ENCODE measurements at regions not wholly inside any gene's neighbourhood (a gene's known extent, or its start where the extent isn't known, plus 50 kb on each side); places are given as distances from the start of the nearest gene placed in this dataset.

DNA sequence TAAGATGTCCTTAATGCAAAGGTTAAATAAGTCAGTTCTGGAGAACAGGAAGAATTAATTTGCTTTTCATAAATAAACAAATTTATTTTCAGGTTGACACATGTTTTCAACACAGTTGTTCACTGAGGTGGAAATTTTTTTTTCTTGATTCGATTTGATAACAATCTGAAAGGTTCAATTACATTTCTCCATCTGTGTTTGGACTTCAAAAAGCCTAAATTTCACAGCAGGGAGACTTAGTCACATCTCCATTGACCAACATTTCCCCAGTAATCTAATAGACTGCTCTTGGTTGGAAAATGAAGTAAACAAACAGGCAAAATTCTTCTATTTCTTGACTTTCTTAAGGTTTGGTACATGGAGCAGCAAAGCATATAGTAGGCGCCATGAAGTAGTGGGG is 134.9 kb upstream of the CPNE8 start:
- ChIA-PET CTCF (no interaction called here), POLR2A (no interaction called here)
- H3K9me3 ChIP-seq (ENCODE audit: control insufficient read depth, insufficient read depth, low read length), result peaks cover 10% of the 10 kb centered on the region
- H3K27ac ChIP-seq (ENCODE audit: low read depth, low read length), result no peak overlapping the region
- DNase-seq (ENCODE audit: low read depth, low spot score), result no peak
- H3K27me3 ChIP-seq (ENCODE audit: control insufficient read depth, insufficient read depth, low read length), result no peaks in the 10 kb centered on the region
- TF ChIP-seq, protein P1, sequence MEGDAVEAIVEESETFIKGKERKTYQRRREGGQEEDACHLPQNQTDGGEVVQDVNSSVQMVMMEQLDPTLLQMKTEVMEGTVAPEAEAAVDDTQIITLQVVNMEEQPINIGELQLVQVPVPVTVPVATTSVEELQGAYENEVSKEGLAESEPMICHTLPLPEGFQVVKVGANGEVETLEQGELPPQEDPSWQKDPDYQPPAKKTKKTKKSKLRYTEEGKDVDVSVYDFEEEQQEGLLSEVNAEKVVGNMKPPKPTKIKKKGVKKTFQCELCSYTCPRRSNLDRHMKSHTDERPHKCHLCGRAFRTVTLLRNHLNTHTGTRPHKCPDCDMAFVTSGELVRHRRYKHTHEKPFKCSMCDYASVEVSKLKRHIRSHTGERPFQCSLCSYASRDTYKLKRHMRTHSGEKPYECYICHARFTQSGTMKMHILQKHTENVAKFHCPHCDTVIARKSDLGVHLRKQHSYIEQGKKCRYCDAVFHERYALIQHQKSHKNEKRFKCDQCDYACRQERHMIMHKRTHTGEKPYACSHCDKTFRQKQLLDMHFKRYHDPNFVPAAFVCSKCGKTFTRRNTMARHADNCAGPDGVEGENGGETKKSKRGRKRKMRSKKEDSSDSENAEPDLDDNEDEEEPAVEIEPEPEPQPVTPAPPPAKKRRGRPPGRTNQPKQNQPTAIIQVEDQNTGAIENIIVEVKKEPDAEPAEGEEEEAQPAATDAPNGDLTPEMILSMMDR (IDR thresholded peaks at IDR 0.05; ENCODE audit: low read depth, low read length), result no peak
- H3K4me3 ChIP-seq (ENCODE audit: low read depth, low read length), result no peak overlapping the region

DNA sequence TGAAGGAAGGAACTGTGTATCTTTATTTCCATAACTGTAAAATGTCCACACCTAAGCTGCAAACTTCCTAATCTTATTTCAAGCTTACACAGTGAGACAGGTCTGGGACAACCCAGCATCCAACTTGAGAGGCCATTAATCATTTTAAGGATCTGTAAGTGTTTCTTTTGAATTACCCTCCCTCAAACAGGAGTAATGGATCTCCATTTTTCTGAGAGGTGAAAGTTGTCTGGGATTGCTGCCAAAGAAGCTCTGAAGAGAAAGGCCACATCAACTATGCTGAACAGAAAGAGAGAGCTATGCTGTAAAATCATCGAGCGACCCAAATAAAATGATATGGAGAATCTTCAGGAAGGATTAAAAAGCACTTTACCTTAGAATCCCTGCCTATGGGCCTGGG is 131.7 kb upstream of the CPNE8 start:
- no peaks in the 10 kb centered on the region for H3K27me3 ChIP-seq (ENCODE audit: control insufficient read depth, insufficient read depth, low read length)
- no peak overlapping the region for H3K27ac ChIP-seq (ENCODE audit: low read depth, low read length)
- TF ChIP-seq, protein P1 (IDR thresholded peaks at IDR 0.05; ENCODE audit: low read depth, low read length), result no peak
- no peak overlapping the region for H3K4me3 ChIP-seq (ENCODE audit: low read depth, low read length)
- no peak for DNase-seq (ENCODE audit: low read depth, low spot score)
- ChIA-PET POLR2A (no interaction called here), CTCF (no interaction called here)
- peaks cover 12% of the 10 kb centered on the region for H3K9me3 ChIP-seq (ENCODE audit: control insufficient read depth, insufficient read depth, low read length)

DNA sequence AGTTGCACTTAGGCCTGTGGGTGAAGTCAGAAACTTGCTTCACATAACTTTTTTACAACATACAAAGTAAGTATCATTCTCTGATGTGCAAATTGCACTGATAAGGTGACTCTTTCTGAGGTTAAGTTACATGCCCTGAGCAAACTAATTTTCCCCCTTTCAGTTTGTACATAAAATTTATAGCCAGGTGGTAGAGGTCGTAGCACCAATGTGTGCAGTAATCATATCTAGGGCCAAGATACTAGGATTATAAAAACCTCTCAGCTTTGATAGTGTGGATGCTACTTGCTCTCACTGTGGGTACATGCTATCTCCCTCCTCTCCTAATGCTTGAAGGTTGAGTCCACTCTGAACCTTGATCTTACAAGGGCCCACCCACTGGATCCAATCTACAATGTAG is 130.7 kb upstream of the CPNE8 start:
- ChIA-PET POLR2A (no interaction called here), CTCF (no interaction called here)

DNA sequence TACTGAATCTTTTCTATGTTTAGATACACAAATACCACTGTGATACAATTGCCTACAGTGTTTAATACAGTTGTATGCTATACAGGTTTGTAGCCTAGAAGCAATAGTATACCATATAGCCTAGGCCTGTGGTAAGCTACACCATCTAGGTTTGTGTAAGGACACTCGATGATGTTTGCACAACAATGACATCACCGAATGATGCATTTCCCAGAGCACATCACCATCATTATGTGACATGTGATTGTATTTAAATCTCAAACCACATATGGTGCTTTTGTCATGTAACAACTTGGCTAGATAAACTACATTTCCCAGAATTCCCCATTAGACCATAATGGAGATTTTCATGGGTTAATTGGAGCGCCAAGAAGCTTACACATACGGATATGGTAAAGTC is 128.4 kb upstream of the CPNE8 start:
- ChIA-PET POLR2A (no interaction called here), CTCF (no interaction called here)
- no peak overlapping the region for H3K4me3 ChIP-seq (ENCODE audit: low read depth, low read length)
- TF ChIP-seq, protein P1 (IDR thresholded peaks at IDR 0.05; ENCODE audit: low read depth, low read length), result no peak
- H3K9me3 ChIP-seq (ENCODE audit: control insufficient read depth, insufficient read depth, low read length), result peaks cover 9% of the 10 kb centered on the region
- DNase-seq (ENCODE audit: low read depth, low spot score), result no peak
- no peaks in the 10 kb centered on the region for H3K27me3 ChIP-seq (ENCODE audit: control insufficient read depth, insufficient read depth, low read length)
- H3K27ac ChIP-seq (ENCODE audit: low read depth, low read length), result no peak overlapping the region

More for the DNA sequence above, 130.7 kb upstream of the CPNE8 start:
- Histone ChIP-seq H3K27ac (ENCODE audit: low read depth, low read length) (no peak overlapping the region), H3K9me3 (ENCODE audit: control insufficient read depth, insufficient read depth, low read length) (peaks cover 12% of the 10 kb centered on the region), H3K4me3 (ENCODE audit: low read depth, low read length) (no peak overlapping the region), H3K27me3 (ENCODE audit: control insufficient read depth, insufficient read depth, low read length) (no peaks in the 10 kb centered on the region)
- TF ChIP-seq, protein P1 (IDR thresholded peaks at IDR 0.05; ENCODE audit: low read depth, low read length), result no peak
- DNase-seq (ENCODE audit: low read depth, low spot score), result no peak

DNA sequence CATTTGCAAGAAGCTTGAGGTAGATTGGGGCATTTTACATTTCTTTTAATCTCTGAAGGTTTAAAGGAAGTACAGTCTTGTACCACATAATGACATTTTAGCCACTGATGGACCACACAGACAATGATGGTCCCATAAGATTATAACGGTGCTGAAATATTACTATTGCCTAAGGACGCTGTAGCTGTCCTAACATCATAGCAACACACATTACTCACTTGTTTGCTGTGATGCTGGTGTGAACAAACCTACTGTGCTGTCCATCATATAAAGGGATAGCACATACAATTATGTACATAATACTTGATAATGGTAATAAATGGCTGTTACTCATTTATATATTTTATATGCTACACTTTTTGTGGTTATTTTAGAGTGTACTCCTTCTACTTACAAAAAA is 127.1 kb upstream of the CPNE8 start:
- POLR2A ChIA-PET, result no interaction called here
- no peak for DNase-seq (ENCODE audit: low read depth, low spot score)
- no peaks in the 10 kb centered on the region for H3K27me3 ChIP-seq (ENCODE audit: control insufficient read depth, insufficient read depth, low read length)
- H3K9me3 ChIP-seq (ENCODE audit: control insufficient read depth, insufficient read depth, low read length), result peaks cover 4% of the 10 kb centered on the region; the same call in 1 of the 2 replicates
- no peak overlapping the region for H3K4me3 ChIP-seq (ENCODE audit: low read depth, low read length)
- CTCF ChIA-PET, result no interaction called here
- no peak overlapping the region for H3K27ac ChIP-seq (ENCODE audit: low read depth, low read length)
- TF ChIP-seq, protein P1 (IDR thresholded peaks at IDR 0.05; ENCODE audit: low read depth, low read length), result no peak

Data from AG04450 (cell line).